ENCODE measurements at regions not wholly inside any gene's neighbourhood (a gene's known extent, or its start where the extent isn't known, plus 50 kb on each side); places are given as distances from the start of the nearest gene placed in this dataset.

DNA sequence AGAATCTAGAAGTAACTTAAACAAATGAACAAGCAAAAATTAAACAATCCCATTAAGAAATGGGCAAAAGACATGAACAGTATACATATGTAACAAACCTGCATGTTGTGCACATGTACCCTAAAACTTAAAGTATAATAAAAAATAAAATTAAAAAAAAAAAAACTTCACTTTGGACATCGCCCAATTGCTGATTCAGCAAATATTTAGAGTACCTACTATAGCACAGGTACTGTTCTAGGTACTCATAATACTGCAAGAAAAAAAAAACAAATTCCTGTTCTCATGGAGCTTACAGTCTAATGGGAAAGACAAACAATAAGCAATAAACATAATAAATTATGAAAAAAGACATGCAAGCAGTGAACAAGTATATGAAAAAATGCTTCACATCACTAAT lies 501.5 kb upstream of the HS3ST5 start:
- TF ChIP-seq SUZ12 (IDR thresholded peaks at IDR 0.05; ENCODE audit: extremely low read depth, insufficient read depth, insufficient read length) (no peak), ZNF274 (IDR thresholded peaks at IDR 0.05; ENCODE audit: low read depth, low read length) (no peak), YY1 (IDR thresholded peaks at IDR 0.05; ENCODE audit: insufficient read depth, insufficient read length) (no peak)
